IPS DF 19.7 (cell line): ENCODE measurements at regions not wholly inside any gene's neighbourhood (a gene's known extent, or its start where the extent isn't known, plus 50 kb on each side); places are given as distances from the start of the nearest gene placed in this dataset.

Source experiments
- DNase-seq: peaks from one replicate; pipeline ENCODE4 v3.0.0-alpha.2; 2013; ENCODE audit warnings: low read depth, low spot score

DNA sequence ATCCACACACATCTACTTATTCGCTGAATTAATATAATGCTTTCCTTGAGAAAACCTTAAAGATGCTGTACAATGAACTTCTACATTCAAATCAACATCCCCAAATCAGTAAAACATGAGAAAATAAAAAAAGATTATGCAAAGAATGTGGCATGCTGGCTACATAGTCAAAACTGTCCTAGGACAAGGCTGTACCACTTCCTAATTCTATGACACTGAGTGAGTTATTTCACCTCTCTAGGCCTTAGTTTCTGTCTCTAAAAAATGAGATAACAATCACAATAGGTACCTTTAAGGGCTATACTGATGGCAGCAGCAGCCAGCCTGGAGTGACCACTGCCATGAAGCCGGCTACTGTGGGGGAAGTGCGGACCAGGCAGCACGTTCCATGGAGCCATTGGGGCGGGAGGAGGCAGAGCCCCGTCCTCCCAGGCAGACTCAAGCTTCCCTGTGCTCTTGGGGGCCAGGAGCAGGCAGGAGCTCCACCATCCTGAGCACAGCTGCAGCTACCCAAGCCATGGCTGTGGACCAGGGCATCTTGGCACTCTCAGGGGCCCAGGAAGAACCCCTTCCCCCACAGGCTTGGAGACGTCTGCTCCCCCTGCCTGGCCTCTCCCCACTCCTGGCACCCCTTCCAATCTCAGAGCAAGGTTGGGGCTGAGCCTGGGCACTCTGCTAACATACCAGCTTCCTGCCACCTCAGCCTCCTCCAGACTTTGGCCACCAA, 110.2 kb downstream of the ELAPOR2 start:
- DNase-seq = no peak

DNA sequence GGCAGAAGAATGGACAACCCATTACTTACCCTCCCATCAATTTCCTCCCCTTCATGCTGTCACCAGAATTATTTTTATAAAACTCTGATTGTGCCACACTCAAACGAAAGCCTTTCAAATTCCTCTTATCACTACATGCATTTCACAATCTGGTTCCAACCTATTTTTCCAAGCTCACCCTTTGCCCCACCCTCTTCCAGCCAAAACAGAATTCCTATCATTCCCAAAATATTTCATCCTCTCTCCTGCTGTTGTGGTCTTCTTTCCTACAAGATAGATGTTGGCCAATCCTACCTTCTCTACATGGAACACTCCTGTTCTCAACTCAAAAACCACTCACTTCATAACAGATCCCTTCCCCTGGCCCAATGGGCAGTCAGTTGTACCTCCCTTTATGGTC, 111.5 kb downstream of the ELAPOR2 start:
- DNase-seq = no peak

GRCh38 chr7:86943447-86943846, 116.0 kb downstream of the ELAPOR2 start:
- no peak for DNase-seq

- no peak for DNase-seq
Measured at GRCh38 chr7:86942995-86943394, 116.5 kb downstream of the ELAPOR2 start.

GRCh38 chr7:86942081-86942480, 117.4 kb downstream of the ELAPOR2 start:
- no peak for DNase-seq

- no peak for DNase-seq
Measured at GRCh38 chr7:86939197-86939814, 120.1 kb downstream of the ELAPOR2 start.

- DNase-seq = no peak
Measured at GRCh38 chr7:86937363-86937878, 122.0 kb downstream of the ELAPOR2 start.

DNA sequence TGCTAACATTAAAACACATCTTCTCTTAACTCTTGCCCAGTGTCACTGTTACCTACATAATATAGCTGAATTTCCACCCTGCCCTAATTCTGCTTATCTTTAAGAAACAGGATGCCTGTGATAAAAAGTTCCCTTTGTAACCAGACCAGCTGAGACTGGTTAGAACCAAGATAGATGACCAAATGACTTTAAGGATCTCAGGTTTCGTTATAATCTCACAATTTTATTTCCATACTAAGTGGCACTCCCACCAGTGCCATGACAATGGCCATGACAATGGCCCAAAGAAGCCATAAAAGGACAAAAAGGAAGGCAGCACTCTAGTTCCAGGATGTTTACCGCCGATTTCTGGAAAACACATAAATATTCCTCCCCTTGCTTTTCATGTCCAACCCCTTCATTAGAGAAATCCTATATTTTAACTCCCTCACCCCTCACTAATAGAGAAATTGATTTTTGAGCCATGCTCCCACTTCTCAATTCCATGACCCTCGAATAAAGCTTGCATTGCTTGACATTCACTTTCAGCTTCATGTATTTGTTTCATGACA, 126.1 kb downstream of the ELAPOR2 start:
- DNase-seq = no peak

GRCh38 chr7:86932038-86932512, 127.4 kb downstream of the ELAPOR2 start:
- DNase-seq = no peak

- DNase-seq = no peak
Measured at GRCh38 chr7:86931439-86931838, 128.0 kb downstream of the ELAPOR2 start.

GRCh38 chr7:86930554-86931307, 128.7 kb downstream of the ELAPOR2 start:
- no peak for DNase-seq

DNA sequence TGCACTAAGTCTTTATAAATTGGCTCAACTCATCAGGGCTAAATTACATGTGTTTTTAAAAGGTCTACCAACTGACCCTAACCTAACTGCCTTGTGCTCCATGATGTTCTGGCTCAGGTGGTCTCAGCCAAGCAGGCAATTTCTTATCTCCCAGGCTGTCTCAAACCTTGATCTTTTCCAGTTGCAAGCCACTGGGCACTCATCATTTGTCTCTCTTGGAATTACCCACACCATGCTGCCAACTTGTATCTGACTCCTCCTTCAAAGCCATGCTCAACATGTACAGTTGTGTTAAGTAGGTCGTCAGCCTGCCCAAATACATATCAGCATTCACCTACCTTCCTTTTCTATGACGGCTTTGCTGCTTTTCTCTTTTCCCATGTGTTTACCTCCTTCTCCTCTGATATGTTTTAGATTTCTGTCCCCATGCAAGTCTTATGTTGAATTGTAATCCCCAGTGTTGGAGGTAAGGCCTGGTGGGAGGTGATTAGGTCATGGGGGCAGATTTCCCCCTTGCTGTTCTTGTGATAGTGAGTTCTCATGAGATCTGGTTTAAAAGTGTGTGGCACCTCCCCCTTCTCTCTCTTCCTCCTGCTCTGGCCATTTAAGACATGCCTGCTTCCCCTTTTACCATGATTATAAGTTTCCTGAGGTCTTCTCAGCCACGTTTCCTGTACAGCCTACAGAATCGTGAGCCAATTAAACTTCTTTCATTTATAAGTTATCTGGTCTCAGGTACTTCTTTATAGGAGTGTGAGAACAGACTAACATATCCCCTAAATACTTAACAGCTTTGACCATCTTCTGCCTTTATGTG, 130.0 kb downstream of the ELAPOR2 start:
- DNase-seq = no peak

- DNase-seq = no peak
Measured at GRCh38 chr7:86928308-86928707, 131.1 kb downstream of the ELAPOR2 start.

DNA sequence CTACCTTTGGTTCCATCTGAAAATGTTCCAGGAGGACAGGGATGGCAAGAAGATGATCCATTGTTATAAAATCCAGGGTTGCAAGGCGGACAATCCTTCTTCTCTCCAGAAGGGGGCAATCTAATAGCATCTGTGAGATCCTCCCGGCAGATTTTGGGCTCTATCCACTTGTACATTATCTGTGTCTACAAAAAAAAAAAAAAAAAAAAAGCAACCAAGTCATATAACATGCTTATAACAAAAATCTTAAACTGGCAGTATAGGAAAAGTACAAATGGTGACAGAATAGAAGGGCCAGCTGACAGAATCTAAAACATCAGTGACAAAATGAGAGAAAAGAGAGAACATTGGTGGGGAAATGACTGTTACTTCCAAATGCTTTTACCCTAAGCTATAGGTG, 132.7 kb downstream of the ELAPOR2 start:
- DNase-seq = no peak

DNA sequence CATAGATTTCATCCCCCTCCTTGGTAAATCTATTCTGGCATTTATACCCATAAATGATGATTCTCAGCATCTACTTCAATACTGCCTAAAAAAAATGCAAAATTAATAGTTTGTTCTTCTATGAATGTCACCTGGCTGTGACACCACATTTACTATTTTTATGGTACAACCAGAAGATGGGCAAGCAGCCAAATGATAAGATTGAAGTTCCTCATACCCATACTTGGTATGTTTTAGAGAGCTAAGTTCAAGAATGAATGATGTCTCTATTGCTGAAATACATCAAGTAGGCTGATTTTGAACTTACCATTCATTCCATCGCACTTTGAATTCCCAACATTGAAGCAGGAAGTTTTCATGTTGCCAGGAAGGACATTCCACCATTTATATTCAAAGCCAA, 134.2 kb downstream of the ELAPOR2 start:
- no peak for DNase-seq

DNA sequence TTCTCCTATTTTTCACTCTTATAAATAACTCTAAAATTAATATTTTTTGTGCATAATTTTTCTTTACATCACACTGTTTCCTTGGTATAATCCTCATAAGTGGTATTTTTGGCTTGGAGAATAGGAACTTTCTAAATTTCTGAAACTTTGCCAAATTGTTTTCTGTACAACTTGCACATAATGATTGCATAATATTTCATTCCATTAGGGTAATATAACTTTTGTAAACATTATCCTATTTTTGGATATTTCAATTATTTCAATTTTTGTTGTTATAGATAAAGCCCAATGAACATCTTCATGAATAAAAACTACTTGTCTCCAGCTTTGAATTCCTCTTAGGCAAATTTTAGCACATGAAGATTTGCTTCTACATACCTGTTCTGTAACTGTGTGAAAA, 135.9 kb downstream of the ELAPOR2 start:
- no peak for DNase-seq

DNA sequence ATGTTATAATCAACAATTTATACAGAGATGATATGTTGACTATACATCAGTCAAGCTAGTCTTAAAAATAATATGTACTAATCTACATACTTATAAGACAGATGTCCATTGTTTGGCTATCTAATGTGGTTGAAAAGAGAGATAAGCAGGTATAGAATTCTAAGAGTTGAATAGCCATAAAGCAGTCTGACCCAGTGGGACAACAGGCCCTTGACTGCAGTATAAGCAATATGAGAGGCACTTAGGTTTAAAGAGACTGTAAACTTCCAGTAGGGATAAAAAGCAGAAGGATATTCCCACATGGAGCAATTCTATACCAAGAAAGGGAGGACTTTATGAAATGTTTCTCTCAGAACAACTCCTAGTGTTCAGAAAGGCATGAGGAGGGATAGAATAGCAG, 139.3 kb downstream of the ELAPOR2 start:
- DNase-seq = no peak

GRCh38 chr7:86918245-86918644, 141.2 kb downstream of the ELAPOR2 start:
- DNase-seq = no peak

DNA sequence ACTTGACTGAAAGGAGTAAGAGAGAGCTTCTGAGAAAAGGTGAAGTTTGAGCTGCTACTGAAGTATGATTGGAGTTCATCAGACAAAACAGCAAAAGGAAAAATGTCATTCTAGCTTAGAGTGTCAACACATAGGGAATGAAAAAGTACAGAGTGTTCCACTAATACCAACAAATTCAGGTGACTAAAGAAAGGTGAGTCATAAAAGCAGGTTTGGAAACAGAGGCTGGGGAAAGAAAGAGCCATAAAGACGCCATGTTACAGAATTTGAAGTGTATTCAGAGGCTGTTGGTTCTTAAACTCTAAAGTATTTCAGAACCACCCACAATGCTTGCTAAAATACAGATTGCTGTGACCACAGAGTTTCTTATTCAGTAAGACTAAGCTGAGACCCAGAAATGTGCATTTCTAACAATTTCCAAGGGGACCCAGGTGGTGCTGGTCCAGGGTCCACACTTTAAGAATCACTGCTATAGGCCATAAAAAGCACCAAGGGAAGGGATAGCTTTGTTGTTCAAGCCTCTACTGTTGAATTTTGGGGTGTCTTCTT, 143.1 kb downstream of the ELAPOR2 start:
- no peak for DNase-seq

GRCh38 chr7:86914551-86914950, 144.9 kb downstream of the ELAPOR2 start:
- DNase-seq = no peak
